SK-N-MC (cell line): ENCODE measurements at regions not wholly inside any gene's neighbourhood (a gene's known extent, or its start where the extent isn't known, plus 50 kb on each side); places are given as distances from the start of the nearest gene placed in this dataset.

ENCODE experiments used
- DNase-seq: peaks from one replicate; pipeline ENCODE4 v3.0.0-alpha.2; 2011; ENCODE audit warnings: low read depth, low spot score
- H3K27ac ChIP-seq: fragments of 200-600 bp; sonication (generic); 2 replicates; pipeline ENCODE4 v1.5.1; 2016; ENCODE audit warnings: mixed run types
- H3K36me3 ChIP-seq: fragments of 200-600 bp; sonication (generic); 2 replicates; pipeline ENCODE4 v1.6.1; 2017; ENCODE audit warnings: antibody characterized with exemption, low read length, mixed read lengths; ENCODE audit not compliant: insufficient read depth
- H3K4me3 ChIP-seq: fragments of 200-600 bp; sonication (generic); 2 replicates; pipeline ENCODE4 v1.5.1; 2016
- H3K9ac ChIP-seq: fragments of 200-600 bp; sonication (generic); 2 replicates; pipeline ENCODE4 v1.8.0; 2017; ENCODE audit warnings: mixed run types, mixed read lengths; ENCODE audit not compliant: insufficient read length
- H3K9me3 ChIP-seq: fragments of 200-600 bp; sonication (generic); 2 replicates; pipeline ENCODE4 v1.6.1; 2017; ENCODE audit warnings: low read depth, mild to moderate bottlenecking, antibody characterized with exemption, low read length, moderate library complexity, mixed read lengths
- EZH2 ChIP-seq: fragments of 200-600 bp; sonication (generic); IDR thresholded peaks from one replicate; pipeline ENCODE4 v1.6.1; 2017; ENCODE audit warnings: antibody characterized with exemption
- FOXP2 ChIP-seq: optimal IDR thresholded peaks from 2 replicates; pipeline ENCODE3; 2011; ENCODE audit warnings: mild to moderate bottlenecking, moderate library complexity; ENCODE audit not compliant: insufficient read depth; ENCODE audit errors: extremely low read length, control extremely low read depth
- POLR2AphosphoS5 ChIP-seq: IDR thresholded peaks from 2 replicates; pipeline ENCODE4 v1.6.1; 2012; ENCODE audit warnings: mild to moderate bottlenecking, low read depth, low read length, borderline replicate concordance

GRCh38 chr9:115207003-115207836 is 89.3 kb upstream of the TNC start:
- peak overlapping the region; percentile 41 for H3K4me3 ChIP-seq
- DNase-seq: peak; percentile 95
- no peaks in the 10 kb centered on the region for H3K9me3 ChIP-seq
- no peaks in the 10 kb centered on the region for H3K36me3 ChIP-seq
- TF ChIP-seq EZH2 (no peak), POLR2AphosphoS5 (peak; percentile 50; the same call in 1 of the 2 replicates), FOXP2 (no peak)
- peak overlapping the region; percentile 85 for H3K27ac ChIP-seq
- H3K9ac ChIP-seq: no peak overlapping the region

- H3K36me3 ChIP-seq: no peaks in the 10 kb centered on the region
- no peaks in the 10 kb centered on the region for H3K9me3 ChIP-seq
- peak; percentile 65; the same call in 1 of the 2 replicates for TF ChIP-seq POLR2AphosphoS5
- TF ChIP-seq EZH2: no peak
- no peak for TF ChIP-seq FOXP2
- DNase-seq: peak; percentile 86
- H3K27ac ChIP-seq: peak overlapping the region; percentile 85
- no peak overlapping the region for H3K9ac ChIP-seq
- peak overlapping the region; percentile 41 for H3K4me3 ChIP-seq
Measured at GRCh38 chr9:115208501-115208900, 90.5 kb upstream of the TNC start.

GRCh38 chr9:115209601-115210306 is 91.8 kb upstream of the TNC start:
- Histone ChIP-seq H3K27ac (no peak overlapping the region), H3K36me3 (no peaks in the 10 kb centered on the region), H3K4me3 (no peak overlapping the region), H3K9me3 (no peaks in the 10 kb centered on the region), H3K9ac (no peak overlapping the region)
- no peak for TF ChIP-seq FOXP2
- TF ChIP-seq EZH2: no peak
- no peak for TF ChIP-seq POLR2AphosphoS5
- DNase-seq: no peak

GRCh38 chr9:115210699-115211098 is 92.7 kb upstream of the TNC start:
- TF ChIP-seq POLR2AphosphoS5 (no peak), EZH2 (no peak), FOXP2 (no peak)
- H3K9ac ChIP-seq: no peak overlapping the region
- no peaks in the 10 kb centered on the region for H3K9me3 ChIP-seq

GRCh38 chr9:115211413-115212124 is 93.6 kb upstream of the TNC start:
- H3K36me3 ChIP-seq: no peaks in the 10 kb centered on the region
- TF ChIP-seq FOXP2: no peak
- no peak for TF ChIP-seq EZH2
- TF ChIP-seq POLR2AphosphoS5: no peak
- 0 out of 2 replicates have a peak overlapping the region, but pooled peaks have one; percentile 34 for H3K27ac ChIP-seq
- no peaks in the 10 kb centered on the region for H3K9me3 ChIP-seq
- DNase-seq: no peak
- H3K9ac ChIP-seq: no peak overlapping the region
- H3K4me3 ChIP-seq: no peak overlapping the region

More at GRCh38 chr9:115210699-115211098, 92.7 kb upstream of the TNC start:
- no peak overlapping the region for H3K27ac ChIP-seq
- H3K4me3 ChIP-seq: no peak overlapping the region
- no peak for DNase-seq
- H3K36me3 ChIP-seq: no peaks in the 10 kb centered on the region

GRCh38 chr9:115212125-115212605 is 94.2 kb upstream of the TNC start:
- DNase-seq: no peak
- Histone ChIP-seq H3K9ac (peak overlapping the region; percentile 3), H3K36me3 (no peaks in the 10 kb centered on the region), H3K27ac (0 out of 2 replicates have a peak overlapping the region, but pooled peaks have one; percentile 34), H3K9me3 (no peaks in the 10 kb centered on the region), H3K4me3 (no peak overlapping the region)
- TF ChIP-seq POLR2AphosphoS5: no peak
- no peak for TF ChIP-seq FOXP2
- TF ChIP-seq EZH2: no peak

GRCh38 chr9:115212832-115213231 is 94.9 kb upstream of the TNC start:
- DNase-seq: no peak
- Histone ChIP-seq H3K27ac (no peak overlapping the region; the same call in 1 of the 2 replicates), H3K9ac (no peak overlapping the region), H3K4me3 (no peak overlapping the region), H3K9me3 (no peaks in the 10 kb centered on the region), H3K36me3 (no peaks in the 10 kb centered on the region)
- TF ChIP-seq POLR2AphosphoS5 (no peak), EZH2 (no peak), FOXP2 (no peak)
